ENCODE measurements at regions not wholly inside any gene's neighbourhood (a gene's known extent, or its start where the extent isn't known, plus 50 kb on each side); places are given as distances from the start of the nearest gene placed in this dataset.

DNA sequence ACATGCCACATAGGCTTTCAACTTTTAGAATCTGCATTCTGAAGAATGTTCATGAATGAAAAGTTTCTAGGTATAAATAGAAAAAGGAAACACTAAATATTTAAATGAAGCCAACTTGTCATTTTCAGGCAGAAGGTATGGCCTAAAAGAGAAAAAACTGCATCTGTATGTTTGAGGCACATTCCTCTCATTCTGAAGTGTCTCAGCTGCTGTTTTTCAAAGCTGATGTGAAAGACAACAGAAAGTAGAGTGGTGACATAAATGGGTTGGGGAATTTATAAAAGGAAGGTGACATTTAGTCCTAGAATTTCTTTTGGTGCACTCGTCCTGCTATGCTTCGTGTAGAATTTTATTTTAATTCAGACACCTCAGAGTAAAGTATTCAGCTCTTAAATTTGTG lies 539.6 kb upstream of the SLITRK5 start:
- TF ChIP-seq CTCF (IDR thresholded peaks at IDR 0.05; ENCODE audit: low read depth, low read length) (no peak), MYC (IDR thresholded peaks at IDR 0.05; ENCODE audit: low read depth, low read length) (no peak), MAX (IDR thresholded peaks at IDR 0.05; ENCODE audit: low read depth, low read length) (no peak), POLR2A (IDR thresholded peaks at IDR 0.05; ENCODE audit: extremely low read depth, insufficient read length) (no peak)
- no peak for DNase-seq (ENCODE audit: low read depth)
- no peak overlapping the region for H3K4me3 ChIP-seq (ENCODE audit: low read depth, low read length)

- no peak overlapping the region for H3K4me3 ChIP-seq (ENCODE audit: low read depth, low read length)
- DNase-seq (ENCODE audit: low read depth): no peak
- TF ChIP-seq POLR2A (IDR thresholded peaks at IDR 0.05; ENCODE audit: extremely low read depth, insufficient read length) (no peak), MAX (IDR thresholded peaks at IDR 0.05; ENCODE audit: low read depth, low read length) (no peak), CTCF (IDR thresholded peaks at IDR 0.05; ENCODE audit: low read depth, low read length) (no peak), MYC (IDR thresholded peaks at IDR 0.05; ENCODE audit: low read depth, low read length) (no peak)
These were observed 532.3 kb upstream of the SLITRK5 start for GRCh38 chr13:87138866-87139265.

DNA sequence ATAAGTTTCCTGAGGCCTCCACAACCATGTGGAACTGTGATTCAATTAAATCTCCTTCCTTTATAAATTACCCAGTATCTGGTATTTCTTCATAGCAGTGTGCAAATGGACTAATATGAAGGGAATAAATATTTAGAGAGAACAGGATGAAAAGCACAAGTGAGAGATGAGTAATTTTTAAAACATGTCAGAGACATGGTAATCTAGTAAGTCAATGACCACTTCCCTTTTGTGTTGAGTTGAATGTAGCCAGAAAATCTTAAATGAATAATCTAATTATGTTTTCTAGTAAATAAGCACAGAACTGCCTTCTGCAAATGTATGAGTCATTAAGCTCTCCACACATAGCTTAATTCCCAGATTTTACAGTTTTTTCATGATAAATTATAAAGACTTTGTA lies 524.1 kb upstream of the SLITRK5 start:
- H3K4me3 ChIP-seq (ENCODE audit: low read depth, low read length): no peak overlapping the region
- DNase-seq (ENCODE audit: low read depth): no peak
- TF ChIP-seq POLR2A (IDR thresholded peaks at IDR 0.05; ENCODE audit: extremely low read depth, insufficient read length) (no peak), CTCF (IDR thresholded peaks at IDR 0.05; ENCODE audit: low read depth, low read length) (no peak), MYC (IDR thresholded peaks at IDR 0.05; ENCODE audit: low read depth, low read length) (no peak), MAX (IDR thresholded peaks at IDR 0.05; ENCODE audit: low read depth, low read length) (no peak)

- DNase-seq (ENCODE audit: low read depth): no peak
- H3K4me3 ChIP-seq (ENCODE audit: low read depth, low read length): no peak overlapping the region
- TF ChIP-seq CTCF (IDR thresholded peaks at IDR 0.05; ENCODE audit: low read depth, low read length): no peak
- no peak for TF ChIP-seq MYC (IDR thresholded peaks at IDR 0.05; ENCODE audit: low read depth, low read length)
- no peak for TF ChIP-seq MAX (IDR thresholded peaks at IDR 0.05; ENCODE audit: low read depth, low read length)
- no peak for TF ChIP-seq POLR2A (IDR thresholded peaks at IDR 0.05; ENCODE audit: extremely low read depth, insufficient read length)
These were observed 517.8 kb upstream of the SLITRK5 start for GRCh38 chr13:87153371-87153770.

DNA sequence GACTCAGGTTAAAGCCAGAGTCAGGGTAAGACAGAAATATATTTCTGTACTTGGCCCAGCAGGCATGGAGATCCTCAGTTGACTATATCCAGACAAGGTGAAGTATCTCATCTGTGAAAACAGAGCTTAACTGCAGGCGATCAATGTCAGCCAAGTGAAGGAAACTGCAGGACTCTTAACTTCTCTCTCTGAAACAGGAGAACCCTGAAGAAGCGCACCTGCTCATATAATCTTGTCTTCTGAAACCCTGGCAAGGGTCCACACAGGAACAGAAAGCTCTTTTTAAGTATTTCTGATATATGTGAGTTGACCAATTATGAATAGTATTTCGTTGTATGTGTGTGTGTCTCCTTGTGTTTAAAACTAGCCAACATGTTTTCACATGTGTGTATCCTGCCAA lies 504.8 kb upstream of the SLITRK5 start:
- H3K4me3 ChIP-seq (ENCODE audit: low read depth, low read length): no peak overlapping the region
- TF ChIP-seq CTCF (IDR thresholded peaks at IDR 0.05; ENCODE audit: low read depth, low read length): no peak
- no peak for TF ChIP-seq POLR2A (IDR thresholded peaks at IDR 0.05; ENCODE audit: extremely low read depth, insufficient read length)
- TF ChIP-seq MAX (IDR thresholded peaks at IDR 0.05; ENCODE audit: low read depth, low read length): no peak
- TF ChIP-seq MYC (IDR thresholded peaks at IDR 0.05; ENCODE audit: low read depth, low read length): no peak
- no peak for DNase-seq (ENCODE audit: low read depth)

DNA sequence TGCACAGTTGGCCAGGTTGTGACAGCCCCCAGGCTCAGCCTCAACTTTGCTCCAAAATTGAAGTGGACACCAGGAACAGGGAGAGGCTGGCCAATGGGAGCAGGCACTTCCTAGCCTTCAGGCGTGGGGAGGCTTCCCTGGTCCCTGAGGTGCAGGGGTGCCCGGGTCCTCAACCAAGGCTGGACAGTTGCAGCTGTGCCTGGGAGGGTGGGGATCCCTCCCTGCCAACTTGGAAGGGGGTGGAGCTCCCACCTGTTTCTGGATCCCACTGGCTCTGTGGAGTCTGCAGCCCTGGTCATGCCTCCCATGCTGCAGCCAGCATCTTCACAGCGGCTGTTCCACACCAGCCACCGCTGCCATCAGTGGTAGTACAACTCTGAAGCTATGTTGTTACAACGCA lies 502.8 kb upstream of the SLITRK5 start:
- H3K4me3 ChIP-seq (ENCODE audit: low read depth, low read length): no peak overlapping the region
- TF ChIP-seq POLR2A (IDR thresholded peaks at IDR 0.05; ENCODE audit: extremely low read depth, insufficient read length) (no peak), MAX (IDR thresholded peaks at IDR 0.05; ENCODE audit: low read depth, low read length) (no peak)
- DNase-seq (ENCODE audit: low read depth): no peak
